GM23248 (cell line): ENCODE measurements at regions not wholly inside any gene's neighbourhood (a gene's known extent, or its start where the extent isn't known, plus 50 kb on each side); places are given as distances from the start of the nearest gene placed in this dataset.

ENCODE experiments used
- EZH2 ChIP-seq: fragments of 200-600 bp; sonication (generic); IDR thresholded peaks from 2 replicates; pipeline ENCODE4 v1.6.1; 2018; ENCODE audit warnings: antibody characterized with exemption, mild to moderate bottlenecking; ENCODE audit not compliant: insufficient read depth, poor library complexity, severe bottlenecking
- EZH2phosphoT487 ChIP-seq: fragments of 200-600 bp; sonication (generic); IDR thresholded peaks from 2 replicates; pipeline ENCODE4 v1.6.1; 2018; ENCODE audit warnings: antibody characterized with exemption, moderate library complexity, mild to moderate bottlenecking, low read depth; ENCODE audit not compliant: insufficient read depth

GRCh38 chrX:7399373-7399772 lies 251.4 kb upstream of the PUDP start:
- no peak for TF ChIP-seq EZH2
- TF ChIP-seq EZH2phosphoT487, result no peak
